ENCODE measurements at regions not wholly inside any gene's neighbourhood (a gene's known extent, or its start where the extent isn't known, plus 50 kb on each side); places are given as distances from the start of the nearest gene placed in this dataset.

DNA sequence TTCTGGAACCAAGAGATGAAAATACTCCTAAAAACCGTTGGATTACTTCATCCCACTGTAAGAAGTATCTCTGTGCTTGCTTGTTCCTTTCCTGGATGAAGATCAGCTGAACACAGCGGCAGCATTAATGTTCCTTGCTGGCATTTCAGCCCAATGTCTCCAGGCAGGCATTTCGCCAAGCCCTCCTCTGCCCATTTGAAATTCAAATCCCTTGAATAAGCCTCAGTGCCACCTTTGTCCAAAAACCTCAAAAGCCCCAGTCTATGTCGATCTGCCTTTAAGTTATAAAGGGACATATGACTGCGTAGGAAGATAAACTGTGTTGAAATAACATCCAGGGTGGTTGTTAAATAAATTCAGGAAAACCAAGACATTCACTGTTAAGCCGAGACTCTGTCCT, 156.8 kb upstream of the PDZRN3 start:
- no peak for DNase-seq

DNA sequence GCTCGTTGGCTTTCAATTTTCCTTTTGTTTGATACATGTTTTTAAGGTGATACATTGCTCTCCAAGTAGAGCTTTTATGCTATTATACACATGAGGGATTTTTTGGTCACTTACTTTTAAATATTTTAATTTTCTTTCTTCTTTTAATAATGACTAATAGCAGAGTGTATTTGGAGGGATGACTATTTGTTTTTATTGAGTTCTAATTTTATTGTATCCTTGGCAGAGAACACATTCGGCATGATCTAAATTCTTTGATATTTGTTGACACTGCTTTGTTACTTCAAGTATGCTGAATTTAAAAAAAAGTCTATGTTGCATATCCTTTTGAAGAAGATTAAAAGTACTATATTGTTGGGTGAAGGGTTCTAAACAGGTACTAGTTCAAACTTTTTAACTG, 149.9 kb upstream of the PDZRN3 start:
- DNase-seq = no peak

- DNase-seq = no peak
Observed at GRCh38 chr3:73773233-73773632, 148.5 kb upstream of the PDZRN3 start.

GRCh38 chr3:73772076-73772886, 147.5 kb upstream of the PDZRN3 start:
- DNase-seq = no peak

GRCh38 chr3:73768524-73769308, 144.0 kb upstream of the PDZRN3 start:
- DNase-seq = no peak

DNA sequence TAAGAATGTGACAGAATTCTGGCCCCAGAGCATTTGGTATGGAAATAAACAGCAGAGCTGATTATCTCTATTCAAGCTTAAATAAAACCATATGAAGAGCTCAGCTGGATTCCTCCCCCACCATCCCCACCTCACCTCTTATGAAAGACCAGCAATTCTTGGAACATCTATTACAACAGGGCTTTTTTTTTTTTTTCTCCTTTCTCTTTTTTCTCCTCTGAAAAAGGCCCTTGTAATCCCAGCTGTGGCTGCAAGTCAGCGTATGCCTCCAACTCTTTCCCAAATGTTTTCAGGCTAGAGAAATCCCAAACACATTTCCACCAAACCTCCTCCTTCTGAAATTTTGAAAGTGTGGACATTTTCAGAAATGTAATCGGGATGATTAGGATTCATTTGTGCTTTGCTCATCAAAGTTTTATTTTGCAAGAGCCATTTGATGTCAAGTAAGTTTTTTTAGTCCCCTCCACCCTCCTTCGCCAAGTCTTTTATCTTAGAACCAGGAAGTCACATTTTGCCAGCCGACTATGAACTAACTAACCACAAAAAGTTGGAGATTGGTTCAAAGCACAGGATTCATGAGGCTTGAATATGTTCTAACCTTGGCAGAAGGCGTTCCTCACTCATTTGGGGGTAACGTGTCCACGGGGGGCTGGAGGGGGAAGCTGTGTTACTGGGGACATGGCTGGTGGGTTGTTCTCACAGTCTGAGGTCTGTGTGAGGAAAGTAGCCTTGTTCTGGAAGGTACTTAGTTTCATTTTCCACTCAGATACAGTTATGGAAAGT, 142.0 kb upstream of the PDZRN3 start:
- no peak for DNase-seq

DNA sequence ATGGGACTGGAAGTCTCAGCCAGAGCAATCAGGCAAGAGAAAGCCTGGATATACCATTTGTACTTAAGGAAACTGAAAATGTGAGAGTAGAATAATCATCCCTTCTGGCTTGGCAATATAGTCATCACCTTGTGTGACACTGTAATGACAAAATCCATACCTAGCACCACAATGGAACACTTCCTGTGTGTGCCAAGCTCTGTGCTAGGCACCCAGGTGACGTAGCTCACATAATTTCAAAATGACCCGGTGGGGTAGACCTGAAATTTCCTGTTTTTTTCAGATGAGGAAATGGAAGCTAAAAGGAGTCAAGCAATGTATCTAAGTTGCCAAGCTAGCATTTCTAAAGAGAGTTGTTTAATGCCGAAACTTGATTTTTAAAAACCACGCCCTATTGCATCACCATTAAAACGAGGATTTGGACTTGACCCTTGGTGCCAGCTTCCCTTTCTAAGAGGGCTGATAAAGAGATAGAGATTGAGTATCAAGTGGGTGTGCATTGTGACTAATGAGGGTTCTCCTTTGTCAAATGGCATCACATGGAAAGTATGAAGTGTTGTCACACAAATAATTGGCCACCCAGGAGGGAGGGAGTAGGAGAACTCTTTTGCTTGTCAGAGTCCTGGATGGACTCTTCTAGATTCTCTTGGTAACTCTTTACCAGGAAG, 141.3 kb upstream of the PDZRN3 start:
- DNase-seq = no peak

- DNase-seq = no peak
Observed at GRCh38 chr3:73762855-73763254, 138.1 kb upstream of the PDZRN3 start.

GRCh38 chr3:73759297-73759711, 134.6 kb upstream of the PDZRN3 start:
- DNase-seq = no peak

- DNase-seq = no peak
Observed at GRCh38 chr3:73757536-73757935, 132.8 kb upstream of the PDZRN3 start.

DNA sequence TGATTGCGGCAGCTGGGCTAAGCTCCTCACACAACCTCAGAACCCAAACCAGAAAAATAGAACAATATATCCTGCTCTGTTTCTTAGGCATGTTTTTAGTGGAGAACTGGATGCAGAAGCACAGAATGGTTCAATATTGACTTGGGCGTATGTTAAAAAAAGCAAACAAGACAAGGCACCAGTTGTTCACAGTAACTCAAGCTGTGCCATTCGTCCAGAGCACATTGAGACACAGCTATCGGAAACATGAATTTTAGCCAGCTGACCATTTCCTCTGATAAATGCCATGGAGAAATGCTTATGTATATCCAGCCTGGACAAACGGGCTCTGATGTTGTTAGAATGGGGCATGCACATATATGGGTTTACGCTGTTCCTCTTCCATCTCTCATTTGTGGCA, 129.2 kb upstream of the PDZRN3 start:
- DNase-seq = no peak

DNA sequence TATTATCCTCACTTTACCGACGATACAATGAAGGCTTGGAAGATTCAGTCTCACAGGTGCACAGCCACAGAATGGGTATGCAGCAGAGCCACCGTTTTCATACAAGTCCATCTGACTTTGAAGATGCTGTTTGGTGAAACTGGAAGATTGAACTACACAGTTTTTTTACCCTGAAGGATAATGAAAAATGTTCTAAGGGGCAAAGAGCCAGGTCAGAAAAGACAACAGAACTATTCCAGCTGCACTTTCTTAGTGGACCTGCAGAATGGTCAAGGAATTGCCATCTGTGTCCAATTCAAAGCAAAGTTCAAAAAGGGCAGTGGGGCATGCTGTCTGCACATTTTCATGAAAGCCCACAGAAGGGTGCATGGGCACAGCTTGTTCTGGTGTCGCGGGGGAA, 127.6 kb upstream of the PDZRN3 start:
- DNase-seq = no peak

DNA sequence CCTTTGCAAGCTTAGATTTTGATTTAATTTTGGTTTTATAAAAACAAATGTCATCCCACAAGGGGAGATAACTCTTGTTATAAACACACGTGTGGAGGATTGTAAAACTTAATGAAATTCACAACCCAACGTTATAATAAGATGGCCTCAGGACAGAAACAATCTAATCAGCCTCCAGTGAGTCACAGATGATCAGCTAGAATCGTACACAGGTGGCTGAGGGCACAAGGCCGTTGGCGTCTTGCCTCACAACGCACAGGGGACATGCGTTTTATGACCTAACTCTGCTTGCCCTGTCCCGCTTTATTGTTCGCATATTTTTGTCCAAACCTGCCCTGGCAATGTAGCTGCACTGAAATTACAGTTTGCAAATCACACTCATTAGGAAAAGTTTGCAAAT, 121.9 kb upstream of the PDZRN3 start:
- no peak for DNase-seq

DNA sequence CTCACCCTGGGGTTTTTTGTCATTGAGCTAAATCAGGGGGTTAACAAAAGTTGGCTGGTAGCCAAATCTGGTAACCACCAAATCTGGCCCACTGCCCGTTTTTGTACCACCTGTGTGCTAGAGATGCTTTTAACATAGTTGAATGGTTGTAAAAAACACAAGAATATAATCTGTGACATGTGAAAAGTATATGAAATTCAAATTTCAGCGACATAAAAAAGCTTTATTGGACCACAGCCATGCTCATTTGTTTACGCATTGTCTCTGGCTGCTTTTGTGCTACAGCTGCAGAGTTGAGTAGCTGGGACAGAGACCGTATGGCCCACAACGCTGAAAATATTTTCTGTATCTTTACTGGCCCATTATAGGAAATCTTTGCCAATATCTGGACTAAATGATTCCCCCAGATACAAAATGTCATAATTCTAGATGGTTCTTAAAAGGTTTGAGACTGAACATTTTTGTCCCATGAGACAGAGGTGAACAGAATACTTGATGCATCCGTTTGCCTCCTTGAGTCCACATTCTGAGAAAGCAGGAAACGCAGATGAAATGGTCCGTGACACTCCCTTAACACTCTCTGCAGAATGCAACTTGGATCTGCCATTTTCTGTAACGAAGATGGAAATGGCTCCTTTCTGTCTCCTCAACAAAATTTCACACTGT, 120.9 kb upstream of the PDZRN3 start:
- DNase-seq = no peak

DNA sequence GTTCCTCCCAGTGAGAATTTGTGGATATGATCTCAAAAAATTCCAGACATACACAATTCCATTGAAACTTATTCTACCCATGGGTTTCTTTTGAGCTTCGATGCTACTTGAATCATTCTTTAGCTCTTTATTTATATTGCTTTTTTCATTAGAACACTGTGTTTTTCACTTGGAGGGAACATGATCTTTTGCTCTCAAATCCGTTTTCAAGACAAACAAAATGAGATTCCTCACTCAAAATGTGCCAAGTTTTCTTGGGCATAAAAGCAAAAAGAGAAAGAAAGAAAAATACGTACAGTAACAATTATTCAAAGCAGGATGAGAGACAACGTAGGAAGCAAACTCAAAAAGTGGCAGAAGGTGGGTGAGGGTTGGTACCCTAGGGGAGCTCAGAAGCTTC, 118.8 kb upstream of the PDZRN3 start:
- DNase-seq = no peak

DNA sequence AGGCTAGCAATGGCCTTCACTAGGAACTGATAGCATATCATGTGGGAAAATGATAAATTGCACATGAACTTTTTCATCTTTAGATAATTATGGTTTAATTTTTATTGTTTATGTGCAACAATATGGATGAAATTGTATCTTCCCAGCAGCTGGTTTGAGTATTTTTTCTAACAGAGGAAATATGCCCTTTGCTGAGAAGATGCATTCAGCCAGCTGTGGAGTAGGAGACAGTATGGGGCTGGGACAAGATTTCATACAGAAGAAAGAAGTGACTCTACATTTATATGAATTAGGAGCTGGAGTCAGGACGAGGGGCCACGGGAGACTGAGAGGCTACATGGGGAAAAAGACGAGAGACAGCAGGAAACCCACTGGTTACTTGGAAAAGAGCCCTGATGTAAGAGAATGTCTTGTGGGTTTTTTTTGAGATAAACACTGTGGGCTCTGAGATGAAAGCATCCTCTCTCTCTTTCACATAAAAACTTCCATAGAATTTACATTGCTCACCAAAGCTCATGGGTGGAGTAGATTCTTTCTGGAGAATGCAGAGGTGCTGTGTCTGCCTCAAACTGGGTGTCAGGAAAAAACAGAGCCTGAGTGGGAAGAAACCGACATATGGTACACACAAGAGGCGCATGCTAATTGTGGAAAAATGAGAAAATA, 115.2 kb upstream of the PDZRN3 start:
- no peak for DNase-seq

- DNase-seq = no peak
Observed at GRCh38 chr3:73738711-73739110, 114.0 kb upstream of the PDZRN3 start.

DNA sequence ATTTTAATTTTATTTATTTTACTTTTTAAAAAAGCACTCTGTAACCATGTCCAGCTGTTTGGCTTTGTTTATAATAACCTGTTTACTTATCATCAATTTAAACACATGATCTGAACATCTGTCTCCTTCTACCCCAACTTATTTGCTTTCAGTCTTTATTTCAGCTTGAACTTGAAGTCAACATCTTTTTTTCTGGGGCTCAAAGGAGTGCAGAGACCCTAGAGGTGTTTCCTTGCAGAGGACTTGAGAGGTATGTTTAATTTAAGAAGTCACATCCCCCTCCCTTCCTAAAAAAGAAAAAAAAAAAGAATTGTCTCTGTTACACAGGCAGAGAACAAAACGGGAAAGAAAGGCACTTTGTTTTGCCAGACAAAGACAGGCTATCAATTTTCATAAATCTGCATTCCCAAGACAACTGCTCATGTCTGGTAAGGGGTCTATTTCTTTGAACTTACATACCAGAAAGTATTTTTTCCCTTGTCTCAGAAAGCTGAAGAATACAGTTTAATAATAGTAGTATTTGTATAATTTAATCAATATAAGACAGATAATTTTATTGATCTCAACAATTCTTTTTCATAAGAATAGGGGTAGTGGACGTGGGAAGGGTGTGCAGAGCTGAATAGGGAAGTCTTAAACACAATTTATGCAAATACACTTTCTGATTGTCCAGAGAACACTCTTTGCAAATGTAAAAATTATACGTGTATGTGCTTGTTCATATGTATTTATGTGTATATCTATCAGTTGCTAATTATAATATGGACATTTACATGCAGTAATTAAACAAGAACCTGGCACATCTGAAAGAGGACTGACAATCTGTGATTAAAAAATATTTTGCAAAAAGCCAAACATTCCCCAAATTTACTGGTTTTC, 109.7 kb upstream of the PDZRN3 start:
- DNase-seq = no peak

DNA sequence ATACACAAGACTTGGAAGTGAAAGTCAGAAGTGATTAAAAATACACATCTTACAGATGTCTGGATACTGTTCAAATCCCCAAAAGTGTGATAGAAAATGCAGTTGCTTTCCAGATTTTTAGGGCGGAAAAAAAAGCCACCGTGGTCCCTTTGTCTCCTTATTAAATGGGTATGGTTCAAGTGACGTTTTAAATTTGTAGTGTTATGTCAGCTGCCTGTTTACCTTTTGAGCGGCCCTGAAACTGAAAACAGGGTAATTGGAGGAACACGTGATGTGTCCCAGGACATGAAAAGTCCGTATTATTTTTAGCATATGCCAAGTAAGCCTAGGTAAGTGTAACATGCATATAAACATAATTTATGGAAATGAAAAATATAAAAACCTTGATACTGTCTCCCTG, 109.0 kb upstream of the PDZRN3 start:
- no peak for DNase-seq

DNA sequence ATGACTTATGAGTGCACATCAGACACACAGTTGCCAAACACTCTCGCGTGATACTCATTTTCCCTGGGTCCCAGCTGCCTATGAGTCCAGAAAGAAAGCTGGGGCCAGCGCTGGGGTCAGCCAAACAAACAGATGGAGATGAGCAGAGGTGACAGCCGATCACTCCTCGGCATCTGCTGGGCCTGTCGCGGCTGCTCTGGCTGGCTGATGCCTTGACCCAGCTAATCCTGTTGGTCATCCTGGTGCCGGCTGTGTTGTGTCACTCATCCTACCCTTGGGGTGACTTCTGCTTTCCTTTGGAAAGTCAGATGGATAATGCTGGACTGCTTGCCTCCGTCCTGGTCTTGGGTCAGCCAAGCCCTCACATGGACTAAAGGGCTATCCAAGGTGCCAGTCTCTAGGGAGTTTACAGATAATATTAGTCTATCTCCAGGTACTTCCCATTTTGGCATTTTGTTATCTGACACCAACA, 105.3 kb upstream of the PDZRN3 start:
- no peak for DNase-seq

- no peak for DNase-seq
Observed at GRCh38 chr3:73727854-73728253, 103.1 kb upstream of the PDZRN3 start.
